ENCODE measurements at regions not wholly inside any gene's neighbourhood (a gene's known extent, or its start where the extent isn't known, plus 50 kb on each side); places are given as distances from the start of the nearest gene placed in this dataset.

DNA sequence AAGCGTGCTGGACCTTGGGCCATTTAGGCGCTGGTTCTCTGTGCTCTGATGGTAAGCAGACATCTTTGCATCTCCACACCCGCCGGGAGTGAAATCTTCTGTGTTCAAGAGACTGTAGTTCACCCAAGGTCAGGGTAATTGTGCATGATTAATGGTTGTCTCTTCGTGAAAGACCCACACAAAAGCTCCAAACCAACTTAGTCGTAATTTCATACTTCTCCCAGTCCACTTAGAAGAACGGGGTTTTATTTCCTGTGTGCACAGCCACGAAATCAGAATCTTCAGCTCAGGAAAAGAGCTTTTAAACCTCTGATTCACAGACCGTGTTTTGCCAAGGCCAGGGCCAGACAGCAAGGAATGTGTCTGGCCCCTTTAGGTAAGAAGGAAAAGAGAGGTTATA, 640.9 kb downstream of the MED13L start:
- H3K36me3 Mint-ChIP-seq (ENCODE audit: low read depth), result no peaks in the 10 kb centered on the region

GRCh38 chr12:115632308-115632707, 645.2 kb downstream of the MED13L start:
- intact Hi-C loops (cut with micrococcal nuclease), result no loop called here
- Mint-ChIP-seq H3K4me1 (no peaks in the 10 kb centered on the region), H3K4me3 (no peak overlapping the region)

More for the DNA sequence above, 640.9 kb downstream of the MED13L start:
- Mint-ChIP-seq H3K4me1 (no peaks in the 10 kb centered on the region), H3K27me3 (no peaks in the 10 kb centered on the region), H3K9me3 (no peaks in the 10 kb centered on the region), H3K27ac (no peak overlapping the region), H3K4me3 (no peak overlapping the region)
- intact Hi-C loops (cut with micrococcal nuclease), result no loop called here
- DNase-seq, result no peak

DNA sequence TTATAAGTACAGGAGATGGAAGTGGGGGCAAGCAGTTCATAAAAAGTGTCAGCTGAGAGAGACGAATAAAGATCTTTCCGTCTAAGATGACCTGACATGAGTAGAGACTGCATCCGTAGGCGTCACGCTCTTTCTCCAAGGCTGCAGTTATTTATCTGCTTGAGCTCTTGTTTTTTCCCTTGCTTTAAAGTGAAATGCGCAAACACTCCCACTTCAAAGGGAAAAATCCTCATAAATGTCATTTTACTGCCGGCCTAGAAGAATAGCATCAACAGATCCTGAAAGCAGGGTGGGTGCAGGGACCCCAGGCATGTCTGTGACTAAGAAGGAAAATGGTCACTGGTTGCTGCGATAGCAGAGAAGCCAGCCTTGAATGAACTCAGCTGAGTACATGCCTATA, 647.4 kb downstream of the MED13L start:
- intact Hi-C loops (cut with micrococcal nuclease), result no loop called here
- H3K36me3 Mint-ChIP-seq (ENCODE audit: low read depth), result no peaks in the 10 kb centered on the region
- no peak overlapping the region for H3K27ac Mint-ChIP-seq
- H3K9me3 Mint-ChIP-seq, result no peaks in the 10 kb centered on the region
- no peak for DNase-seq
- H3K27me3 Mint-ChIP-seq, result no peaks in the 10 kb centered on the region
- H3K4me3 Mint-ChIP-seq, result no peak overlapping the region
- H3K4me1 Mint-ChIP-seq, result no peaks in the 10 kb centered on the region

More at GRCh38 chr12:115632308-115632707, 645.2 kb downstream of the MED13L start:
- no peaks in the 10 kb centered on the region for H3K9me3 Mint-ChIP-seq
- DNase-seq, result no peak
- no peaks in the 10 kb centered on the region for H3K27me3 Mint-ChIP-seq
- H3K36me3 Mint-ChIP-seq (ENCODE audit: low read depth), result no peaks in the 10 kb centered on the region
- H3K27ac Mint-ChIP-seq, result no peak overlapping the region

DNA sequence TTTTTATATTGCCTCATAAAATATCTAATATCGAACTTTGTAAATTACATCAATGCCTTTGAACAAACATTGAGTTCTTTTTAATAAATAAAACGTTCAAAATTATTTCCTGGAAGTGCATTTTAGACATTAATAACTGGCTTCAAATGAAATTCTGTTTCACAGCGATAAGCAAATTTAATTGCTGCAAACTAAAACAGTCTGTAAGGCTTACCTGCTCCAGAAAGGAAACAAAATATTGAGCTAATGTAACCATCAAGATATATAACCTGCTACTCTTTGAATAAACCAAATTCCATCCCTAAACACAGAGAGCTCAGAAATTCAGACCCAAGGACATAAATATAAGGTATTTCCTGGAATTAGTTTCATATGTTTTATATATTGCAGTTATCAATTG, 651.3 kb downstream of the MED13L start:
- Mint-ChIP-seq H3K9me3 (no peaks in the 10 kb centered on the region), H3K4me3 (no peak overlapping the region), H3K4me1 (no peaks in the 10 kb centered on the region), H3K27me3 (no peaks in the 10 kb centered on the region), H3K27ac (no peak overlapping the region), H3K36me3 (ENCODE audit: low read depth) (no peaks in the 10 kb centered on the region)
- intact Hi-C loops (cut with micrococcal nuclease), result no loop called here
- no peak for DNase-seq

GRCh38 chr12:115623764-115624334, 653.6 kb downstream of the MED13L start:
- no peaks in the 10 kb centered on the region for H3K36me3 Mint-ChIP-seq (ENCODE audit: low read depth)
- no peak for DNase-seq
- H3K27me3 Mint-ChIP-seq, result no peaks in the 10 kb centered on the region

GRCh38 chr12:115623275-115623674, 654.2 kb downstream of the MED13L start:
- intact Hi-C loops (cut with micrococcal nuclease), result no loop called here
- Mint-ChIP-seq H3K27me3 (no peaks in the 10 kb centered on the region), H3K27ac (no peak overlapping the region), H3K4me3 (no peak overlapping the region), H3K4me1 (no peaks in the 10 kb centered on the region), H3K9me3 (no peaks in the 10 kb centered on the region), H3K36me3 (ENCODE audit: low read depth) (no peaks in the 10 kb centered on the region)
- no peak for DNase-seq

More at GRCh38 chr12:115623764-115624334, 653.6 kb downstream of the MED13L start:
- H3K9me3 Mint-ChIP-seq, result no peaks in the 10 kb centered on the region
- no peak overlapping the region for H3K27ac Mint-ChIP-seq
- no peaks in the 10 kb centered on the region for H3K4me1 Mint-ChIP-seq
- intact Hi-C loops (cut with micrococcal nuclease), result no loop called here
- H3K4me3 Mint-ChIP-seq, result no peak overlapping the region

DNA sequence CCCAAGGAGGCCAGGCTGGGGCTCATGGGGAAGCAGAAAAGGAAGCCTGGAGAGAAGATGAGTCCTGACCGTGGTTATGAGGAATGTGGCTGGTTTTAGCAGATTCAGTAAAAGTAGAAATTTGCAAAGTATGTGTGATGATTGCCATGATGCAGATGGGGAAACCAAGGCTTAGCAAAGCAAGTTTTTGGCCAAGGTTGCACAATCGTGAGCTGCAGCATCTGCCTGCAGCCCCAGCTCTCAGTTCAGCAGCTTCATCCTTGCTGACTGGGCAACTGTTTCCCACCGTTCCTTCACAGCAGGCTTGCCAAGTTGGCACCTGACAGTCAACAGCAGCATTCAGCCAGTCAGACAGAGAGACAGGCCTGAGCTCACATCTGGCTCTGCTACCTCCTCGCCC, 656.7 kb downstream of the MED13L start:
- DNase-seq, result no peak
- H3K4me3 Mint-ChIP-seq, result no peak overlapping the region

GRCh38 chr12:115619889-115620288, 657.6 kb downstream of the MED13L start:
- intact Hi-C loops (cut with micrococcal nuclease), result no loop called here
- no peak overlapping the region for H3K27ac Mint-ChIP-seq

More for the DNA sequence above, 656.7 kb downstream of the MED13L start:
- no peaks in the 10 kb centered on the region for H3K36me3 Mint-ChIP-seq (ENCODE audit: low read depth)
- no peaks in the 10 kb centered on the region for H3K9me3 Mint-ChIP-seq
- no peaks in the 10 kb centered on the region for H3K4me1 Mint-ChIP-seq
- no peak overlapping the region for H3K27ac Mint-ChIP-seq
- H3K27me3 Mint-ChIP-seq, result no peaks in the 10 kb centered on the region
- intact Hi-C loops (cut with micrococcal nuclease), result no loop called here

GRCh38 chr12:115619061-115619460, 658.4 kb downstream of the MED13L start:
- H3K27me3 Mint-ChIP-seq, result no peaks in the 10 kb centered on the region
- intact Hi-C loops (cut with micrococcal nuclease), result no loop called here

More at GRCh38 chr12:115619889-115620288, 657.6 kb downstream of the MED13L start:
- H3K27me3 Mint-ChIP-seq, result no peaks in the 10 kb centered on the region
- no peak for DNase-seq
- no peaks in the 10 kb centered on the region for H3K36me3 Mint-ChIP-seq (ENCODE audit: low read depth)
- no peaks in the 10 kb centered on the region for H3K4me1 Mint-ChIP-seq
- no peak overlapping the region for H3K4me3 Mint-ChIP-seq
- no peaks in the 10 kb centered on the region for H3K9me3 Mint-ChIP-seq

GRCh38 chr12:115618105-115618504, 659.4 kb downstream of the MED13L start:
- no peaks in the 10 kb centered on the region for H3K36me3 Mint-ChIP-seq (ENCODE audit: low read depth)
- H3K9me3 Mint-ChIP-seq, result no peaks in the 10 kb centered on the region
- no peak for DNase-seq
- no peak overlapping the region for H3K27ac Mint-ChIP-seq
- no peaks in the 10 kb centered on the region for H3K4me1 Mint-ChIP-seq
- H3K4me3 Mint-ChIP-seq, result no peak overlapping the region
- H3K27me3 Mint-ChIP-seq, result no peaks in the 10 kb centered on the region
- intact Hi-C loops (cut with micrococcal nuclease), result no loop called here

More at GRCh38 chr12:115619061-115619460, 658.4 kb downstream of the MED13L start:
- Mint-ChIP-seq H3K27ac (no peak overlapping the region), H3K4me1 (no peaks in the 10 kb centered on the region), H3K36me3 (ENCODE audit: low read depth) (no peaks in the 10 kb centered on the region), H3K4me3 (no peak overlapping the region), H3K9me3 (no peaks in the 10 kb centered on the region)
- no peak for DNase-seq

GRCh38 chr12:115617391-115617790, 660.1 kb downstream of the MED13L start:
- DNase-seq, result no peak
- no peaks in the 10 kb centered on the region for H3K36me3 Mint-ChIP-seq (ENCODE audit: low read depth)
- H3K27me3 Mint-ChIP-seq, result no peaks in the 10 kb centered on the region
- intact Hi-C loops (cut with micrococcal nuclease), result no loop called here
- H3K9me3 Mint-ChIP-seq, result no peaks in the 10 kb centered on the region
- H3K4me1 Mint-ChIP-seq, result no peaks in the 10 kb centered on the region
- H3K4me3 Mint-ChIP-seq, result no peak overlapping the region
- H3K27ac Mint-ChIP-seq, result no peak overlapping the region

GRCh38 chr12:115611477-115611876, 666.0 kb downstream of the MED13L start:
- DNase-seq, result no peak
- Mint-ChIP-seq H3K27me3 (no peaks in the 10 kb centered on the region), H3K4me3 (no peak overlapping the region), H3K27ac (no peak overlapping the region), H3K4me1 (no peaks in the 10 kb centered on the region), H3K36me3 (ENCODE audit: low read depth) (no peaks in the 10 kb centered on the region), H3K9me3 (no peaks in the 10 kb centered on the region)
- intact Hi-C loops (cut with micrococcal nuclease), result no loop called here

GRCh38 chr12:115609347-115609746, 668.1 kb downstream of the MED13L start:
- Mint-ChIP-seq H3K4me3 (no peak overlapping the region), H3K4me1 (no peaks in the 10 kb centered on the region), H3K9me3 (no peaks in the 10 kb centered on the region), H3K27ac (no peak overlapping the region), H3K27me3 (peaks cover 3% of the 10 kb centered on the region), H3K36me3 (ENCODE audit: low read depth) (no peaks in the 10 kb centered on the region)
- intact Hi-C loops (cut with micrococcal nuclease), result no loop called here
- no peak for DNase-seq

DNA sequence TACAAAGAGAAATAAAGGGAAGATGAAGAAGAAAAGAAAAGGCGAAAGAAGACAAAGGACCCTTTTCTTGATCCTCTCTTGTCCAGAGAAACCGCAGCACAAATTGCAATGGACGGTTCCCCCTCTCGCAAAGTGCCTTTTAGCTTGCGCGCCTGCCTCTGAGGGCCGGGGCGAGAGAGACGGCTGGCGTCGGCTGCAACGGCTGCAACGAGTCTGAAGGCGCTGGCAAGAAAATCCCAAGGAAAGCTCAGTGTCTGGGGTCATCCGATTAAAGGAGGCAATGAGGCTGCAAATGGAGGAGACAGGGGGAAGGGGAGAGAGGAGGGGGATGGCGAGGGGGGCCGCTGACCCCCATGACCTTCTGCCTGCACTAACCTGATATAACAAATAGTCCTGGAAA, 671.5 kb downstream of the MED13L start:
- DNase-seq, result no peak
- H3K27ac Mint-ChIP-seq, result no peak overlapping the region
- intact Hi-C loops (cut with micrococcal nuclease), result no loop called here
- no peaks in the 10 kb centered on the region for H3K4me1 Mint-ChIP-seq
- H3K36me3 Mint-ChIP-seq (ENCODE audit: low read depth), result no peaks in the 10 kb centered on the region
- no peaks in the 10 kb centered on the region for H3K9me3 Mint-ChIP-seq
- H3K4me3 Mint-ChIP-seq, result no peak overlapping the region
- H3K27me3 Mint-ChIP-seq, result peaks cover 3% of the 10 kb centered on the region

Measured in activated CD4-positive, alpha-beta T cell treated with anti-CD3 and anti-CD28 coated beads, Interleukin-2, amount 10 ng/mL, durations not matched to agents 24 days and 14 days (primary cell).